DMS 273 (cell line): ENCODE measurements at regions not wholly inside any gene's neighbourhood (a gene's known extent, or its start where the extent isn't known, plus 50 kb on each side); places are given as distances from the start of the nearest gene placed in this dataset.
A peak's percentile ranks its signal among the peaks of the same experiment; 100 is the strongest.
"Not testable (repeated sequence)": the region's sequence is repeated elsewhere in the genome, so short reads cannot be mapped to it uniquely, and the experiment has no call there.

Source experiments
- DNase-seq: peaks from one replicate; lab custom pipeline; 2025; ENCODE audit not compliant: unreplicated experiment; lab: John Stamatoyannopoulos, UW

DNA sequence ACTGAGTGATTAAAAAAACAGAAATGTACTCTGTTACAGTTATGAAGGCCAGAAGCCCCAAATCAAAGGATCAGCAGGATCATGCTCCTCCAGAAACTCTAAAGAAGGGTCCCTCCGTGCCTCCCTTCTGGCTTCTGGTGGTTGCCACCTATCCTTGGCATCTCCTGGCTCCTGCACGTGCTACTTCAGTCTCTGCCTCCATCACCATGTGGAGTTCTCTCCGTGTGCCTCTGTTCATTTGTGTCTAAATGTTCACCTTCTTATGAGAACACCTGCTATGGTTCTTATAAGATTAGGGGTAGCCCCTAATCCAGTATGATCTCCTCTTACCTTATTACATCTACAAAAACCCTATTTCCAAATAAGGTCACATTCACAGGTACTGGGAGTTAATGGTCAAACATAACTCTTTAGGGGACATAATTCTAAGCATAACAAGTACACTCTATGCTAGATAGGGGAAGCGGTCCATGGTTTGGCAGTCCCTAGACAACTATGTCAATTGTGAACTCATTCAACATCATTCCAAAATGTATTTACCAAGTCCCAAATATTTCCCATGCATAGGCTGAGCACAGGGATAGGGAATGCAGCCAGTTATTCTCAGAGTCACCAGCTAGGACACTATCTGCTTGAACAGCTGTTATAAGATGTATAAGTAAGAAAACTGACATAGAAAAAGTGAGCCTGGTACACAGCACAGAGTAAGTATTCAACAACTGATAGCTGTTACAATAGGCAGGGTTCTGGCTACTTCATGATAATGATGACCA is 295.5 kb upstream of the BOD1L1 start:
- no peak for DNase-seq

DNA sequence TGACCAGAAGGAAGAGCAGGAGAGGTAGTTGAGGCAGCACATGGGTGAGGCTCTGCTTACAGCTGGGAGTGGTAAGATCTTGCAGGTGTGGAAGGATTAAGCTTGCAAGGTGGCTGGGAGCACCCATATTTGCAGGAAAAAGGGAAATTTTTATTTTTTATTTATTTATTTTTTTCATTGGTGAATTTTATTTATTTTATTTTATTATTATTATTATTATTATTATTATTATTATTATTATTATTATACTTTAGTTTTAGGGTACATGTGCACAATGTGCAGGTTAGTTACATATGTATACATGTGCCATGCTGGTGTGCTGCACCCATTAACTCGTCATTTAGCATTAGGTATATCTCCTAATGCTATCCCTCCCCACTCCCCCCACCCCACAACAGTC is 297.4 kb upstream of the BOD1L1 start:
- DNase-seq: not testable (repeated sequence)

DNA sequence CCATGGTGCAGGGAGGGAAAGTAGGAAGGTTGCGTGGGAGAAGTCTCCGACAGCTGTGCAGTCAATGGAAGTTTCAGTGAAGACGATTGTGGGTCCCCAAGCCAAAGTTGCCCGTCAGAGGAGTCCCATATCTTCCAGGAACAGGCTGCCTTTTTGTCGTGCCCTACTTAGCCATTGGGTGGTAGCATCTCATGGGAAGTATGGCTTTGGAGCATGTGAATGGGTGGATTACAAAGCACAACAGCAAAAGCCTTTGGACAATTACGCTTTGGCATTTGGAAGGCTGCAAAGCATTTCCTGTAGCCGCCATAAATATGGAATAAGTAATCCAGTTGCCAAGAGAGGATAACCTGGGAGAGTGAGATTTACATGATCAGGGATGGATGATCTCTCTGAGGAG is 300.7 kb upstream of the BOD1L1 start:
- no peak for DNase-seq

DNA sequence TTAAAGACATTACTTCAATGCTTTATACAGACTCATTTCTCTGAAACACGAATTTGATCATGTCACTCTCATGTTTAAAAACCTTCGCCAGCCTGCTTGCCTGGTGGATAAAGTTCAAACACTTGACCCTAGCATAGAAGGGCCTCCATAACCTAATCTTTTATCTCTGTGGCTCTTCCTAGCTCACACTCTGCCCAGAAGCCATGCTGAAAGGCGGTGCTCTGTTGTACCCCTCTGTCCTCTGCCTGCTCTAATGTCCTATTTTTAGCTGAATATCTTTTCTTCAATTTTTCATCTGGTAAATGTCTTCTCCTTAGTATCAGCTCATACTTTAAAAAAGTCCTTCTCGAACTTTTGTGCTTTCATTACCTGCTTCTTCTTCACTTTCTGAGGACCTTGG is 302.6 kb upstream of the BOD1L1 start:
- DNase-seq: no peak

DNA sequence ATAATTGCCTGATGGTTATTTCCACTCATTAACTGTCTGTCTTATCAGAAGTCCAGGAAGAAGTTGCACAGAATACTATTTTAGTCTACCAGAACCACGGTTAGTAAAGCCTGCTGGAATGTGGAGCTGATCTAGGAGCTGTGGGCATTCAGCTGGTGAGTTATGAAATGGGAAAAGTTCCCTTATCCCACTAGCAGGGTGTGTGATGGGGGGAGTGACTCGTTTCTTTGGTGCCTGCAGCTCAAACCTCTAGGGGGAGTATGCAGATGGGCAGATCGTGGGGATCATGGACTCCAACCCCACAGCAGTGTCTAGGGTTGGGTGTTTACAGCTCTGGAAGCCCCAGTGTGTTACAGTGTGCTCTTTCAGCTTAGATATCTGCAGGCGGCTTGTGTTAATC is 305.7 kb upstream of the BOD1L1 start:
- DNase-seq: no peak

DNA sequence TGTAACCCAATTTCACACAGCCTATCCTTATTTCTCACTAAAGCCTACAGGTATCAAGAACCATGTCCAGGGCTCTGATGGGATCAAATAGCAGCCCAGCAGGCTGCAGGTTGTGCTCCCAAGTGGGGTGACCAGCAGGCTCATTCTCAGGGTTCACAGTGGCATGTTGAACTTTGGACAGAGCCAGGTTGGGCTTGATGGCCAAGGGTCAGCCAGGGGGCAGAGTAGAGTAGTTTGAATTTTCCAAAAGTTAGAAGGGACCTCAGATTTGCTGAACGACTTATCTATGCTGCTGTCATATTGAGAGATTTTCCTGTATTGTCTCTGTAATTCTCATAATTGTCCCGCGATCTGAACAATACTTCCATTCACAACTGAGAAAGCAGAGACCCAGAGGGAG is 310.8 kb upstream of the BOD1L1 start:
- no peak for DNase-seq

DNA sequence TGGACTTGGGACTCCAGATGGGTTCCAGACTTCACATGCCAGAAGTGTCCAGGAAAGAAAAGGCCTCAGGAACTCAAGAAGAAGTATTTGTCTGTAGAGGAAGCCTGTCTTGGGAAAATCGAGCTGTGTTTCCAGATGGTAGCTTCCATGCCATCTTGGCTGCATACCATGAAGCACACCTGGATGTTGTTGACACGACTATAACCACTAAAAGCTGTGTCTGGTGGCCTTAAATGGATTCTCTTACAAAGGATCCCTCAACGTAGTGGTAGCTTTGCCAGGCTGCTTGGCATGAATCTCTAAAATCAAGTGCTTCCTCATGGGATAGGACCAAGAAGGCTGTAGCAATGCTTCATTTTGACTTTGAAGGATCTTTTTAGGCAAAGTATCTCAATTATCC is 313.4 kb upstream of the BOD1L1 start:
- peak; percentile 38 for DNase-seq

DNA sequence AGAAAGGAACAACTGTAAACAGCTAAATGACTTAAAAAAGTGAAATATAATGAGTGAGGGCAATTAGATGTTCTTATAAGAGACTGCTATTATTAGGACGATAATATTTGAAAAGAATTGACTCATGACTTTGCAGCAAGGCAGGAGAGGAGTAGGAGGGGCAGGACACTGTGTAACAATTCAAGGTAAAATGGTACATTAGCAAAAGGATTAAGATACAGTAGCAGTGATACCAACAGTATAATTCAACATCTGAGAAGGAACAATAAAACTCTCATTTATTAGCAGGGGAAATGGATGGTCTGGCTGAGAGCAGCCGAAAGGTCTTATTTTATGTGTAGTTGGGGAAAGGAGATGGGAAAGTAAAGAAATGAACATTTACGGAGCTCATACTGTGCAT is 315.5 kb upstream of the BOD1L1 start:
- no peak for DNase-seq

DNA sequence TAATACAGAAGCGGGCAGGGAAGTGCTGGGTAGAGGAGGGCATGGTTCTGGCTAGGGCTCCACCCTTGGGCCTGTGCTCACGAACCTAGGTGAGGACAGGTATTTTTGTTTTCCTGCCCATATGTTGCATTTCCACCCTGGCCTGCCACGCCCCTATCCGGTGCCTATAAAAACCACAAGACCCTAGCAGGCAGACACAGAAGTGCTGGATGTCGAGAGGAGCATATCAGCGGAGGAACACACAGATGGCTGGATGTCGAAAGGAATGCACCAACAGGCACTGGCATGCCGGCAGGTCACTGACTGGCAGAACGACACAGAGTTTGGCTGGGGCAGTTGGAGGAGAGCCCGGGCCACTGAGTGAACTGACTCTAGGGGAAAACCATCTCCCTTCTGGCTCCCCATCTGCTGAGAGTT is 316.6 kb upstream of the BOD1L1 start:
- DNase-seq: peak; percentile 94

DNA sequence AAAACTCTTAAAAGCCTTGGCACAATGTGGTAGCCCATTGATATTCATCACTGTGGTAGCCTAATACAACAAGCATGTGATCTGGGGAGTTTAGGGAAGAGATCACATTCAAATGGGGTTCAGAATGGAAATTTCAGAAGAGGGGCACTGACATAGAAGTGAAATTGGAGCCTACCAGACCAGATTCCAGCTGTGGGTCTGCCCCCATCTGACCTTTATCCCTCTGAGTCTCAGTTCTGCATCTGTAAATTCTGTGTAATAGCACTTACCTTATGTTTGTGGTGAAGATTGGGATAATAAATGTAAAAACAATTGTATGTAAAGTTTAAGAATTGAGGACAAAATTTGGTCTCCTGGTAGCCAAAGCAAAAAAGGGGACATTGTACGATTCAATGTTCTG is 320.4 kb upstream of the BOD1L1 start:
- DNase-seq: no peak

DNA sequence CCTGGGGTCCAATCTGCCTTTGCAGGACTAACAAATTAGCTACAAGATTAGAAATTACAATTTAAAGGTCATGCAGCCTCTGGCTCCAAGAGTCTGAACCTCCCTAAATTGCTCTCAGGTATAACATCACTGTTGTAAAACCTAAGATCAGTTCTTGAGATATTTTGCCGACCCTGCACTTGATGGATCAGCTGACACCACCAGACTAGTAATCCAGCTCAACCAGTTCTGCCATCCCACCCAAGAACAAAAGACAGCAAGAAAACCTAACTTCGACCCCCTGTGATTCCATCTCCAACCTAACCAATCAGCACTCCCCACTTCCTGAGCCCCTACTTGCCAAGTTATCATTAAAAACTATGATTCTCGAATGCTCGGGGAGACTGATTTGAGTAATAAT is 323.0 kb upstream of the BOD1L1 start:
- DNase-seq: no peak

DNA sequence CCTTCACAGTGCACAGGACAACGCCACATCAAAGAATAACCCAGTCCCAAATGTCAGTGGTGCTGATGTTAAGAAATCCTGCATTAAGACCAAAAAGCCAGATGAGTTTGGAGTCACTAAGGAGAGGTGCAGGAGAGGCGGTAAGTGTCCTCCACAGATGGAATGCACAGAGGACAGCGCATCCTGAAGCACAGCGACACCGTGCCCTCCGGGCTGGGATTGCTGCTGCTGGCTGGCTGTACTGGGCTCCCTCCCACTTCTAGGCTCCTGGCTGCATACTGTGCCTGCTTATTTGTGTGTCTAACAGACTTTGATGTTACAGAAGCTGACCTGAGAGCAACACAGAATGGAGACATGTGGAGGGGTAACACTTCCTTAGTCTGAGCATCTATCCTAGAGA is 325.6 kb upstream of the BOD1L1 start:
- DNase-seq: no peak

DNA sequence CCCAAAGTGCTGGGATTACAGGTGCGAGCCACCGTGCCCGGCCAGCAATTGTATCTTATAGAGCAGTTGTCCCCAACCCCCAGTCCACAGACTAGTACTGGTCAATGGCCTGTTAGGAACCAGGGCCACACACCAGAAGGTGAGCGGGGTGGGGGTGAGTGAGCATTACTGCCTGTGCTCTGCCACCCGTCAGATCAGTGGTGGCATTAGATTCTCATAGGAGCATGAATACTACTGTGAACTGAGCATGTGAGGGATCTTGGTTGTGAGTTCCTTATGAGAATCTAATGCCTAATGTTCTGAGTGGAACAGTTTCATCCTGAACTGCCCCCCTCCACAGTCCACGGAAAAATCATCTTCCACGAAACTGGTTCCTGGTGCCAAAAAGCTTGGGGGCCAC is 328.0 kb upstream of the BOD1L1 start:
- DNase-seq: no peak

DNA sequence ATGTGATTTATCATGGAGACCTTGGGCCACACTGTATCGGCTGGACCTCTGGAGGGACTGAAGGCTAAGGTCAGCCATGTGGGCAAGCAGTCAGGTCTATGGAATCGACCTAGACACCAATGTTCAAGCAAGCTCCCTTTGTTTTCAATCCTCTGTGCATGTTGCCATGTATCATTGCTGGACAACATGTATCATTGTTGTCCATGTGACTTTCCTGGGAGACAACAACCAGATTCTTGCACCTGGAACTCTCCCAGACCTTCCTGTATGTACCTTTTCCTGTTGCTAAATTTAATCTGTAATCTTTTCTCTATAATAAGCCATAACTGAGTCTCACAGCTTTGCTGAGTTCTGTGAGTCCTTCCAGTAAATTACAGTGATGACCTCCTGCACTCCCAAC is 329.4 kb upstream of the BOD1L1 start:
- no peak for DNase-seq

DNA sequence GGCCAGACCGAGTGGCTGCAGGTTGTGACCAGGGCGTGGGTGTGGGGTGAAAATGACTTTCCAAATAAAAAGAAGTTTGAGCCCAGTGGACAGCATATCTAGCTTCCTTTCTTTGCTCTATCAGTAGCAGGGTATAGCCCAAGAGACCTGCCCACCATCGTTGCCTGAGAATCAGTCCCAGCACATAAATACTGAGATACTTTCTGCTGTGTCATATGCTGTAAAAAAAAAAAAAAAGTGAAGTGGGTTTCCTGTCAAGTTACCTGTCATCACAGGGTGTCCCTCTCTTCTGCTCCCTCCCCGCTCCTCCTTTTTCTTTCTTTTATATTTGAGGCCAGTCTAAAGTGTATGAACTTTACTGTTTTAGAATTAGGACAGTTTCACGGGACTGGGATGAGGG is 330.3 kb upstream of the BOD1L1 start:
- no peak for DNase-seq

DNA sequence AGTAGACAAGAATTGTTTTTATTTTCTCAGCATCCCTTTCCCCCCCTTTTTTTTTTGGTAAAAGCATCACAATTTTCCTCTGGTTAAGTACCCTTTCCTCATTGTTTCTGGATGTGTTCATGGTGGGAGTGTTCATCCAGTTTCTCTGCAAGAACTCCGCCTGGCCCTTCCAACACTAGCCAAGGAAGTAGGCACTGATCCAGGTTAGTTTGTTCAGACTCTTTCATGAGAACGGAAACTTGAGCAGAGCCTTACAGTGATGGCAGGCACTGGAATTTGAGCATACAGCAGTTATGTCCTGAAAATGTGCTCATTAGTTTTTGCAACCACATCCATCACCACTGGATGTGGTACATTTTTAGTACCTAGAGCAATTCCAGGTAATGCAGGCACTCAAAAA is 336.1 kb upstream of the BOD1L1 start:
- DNase-seq: no peak

DNA sequence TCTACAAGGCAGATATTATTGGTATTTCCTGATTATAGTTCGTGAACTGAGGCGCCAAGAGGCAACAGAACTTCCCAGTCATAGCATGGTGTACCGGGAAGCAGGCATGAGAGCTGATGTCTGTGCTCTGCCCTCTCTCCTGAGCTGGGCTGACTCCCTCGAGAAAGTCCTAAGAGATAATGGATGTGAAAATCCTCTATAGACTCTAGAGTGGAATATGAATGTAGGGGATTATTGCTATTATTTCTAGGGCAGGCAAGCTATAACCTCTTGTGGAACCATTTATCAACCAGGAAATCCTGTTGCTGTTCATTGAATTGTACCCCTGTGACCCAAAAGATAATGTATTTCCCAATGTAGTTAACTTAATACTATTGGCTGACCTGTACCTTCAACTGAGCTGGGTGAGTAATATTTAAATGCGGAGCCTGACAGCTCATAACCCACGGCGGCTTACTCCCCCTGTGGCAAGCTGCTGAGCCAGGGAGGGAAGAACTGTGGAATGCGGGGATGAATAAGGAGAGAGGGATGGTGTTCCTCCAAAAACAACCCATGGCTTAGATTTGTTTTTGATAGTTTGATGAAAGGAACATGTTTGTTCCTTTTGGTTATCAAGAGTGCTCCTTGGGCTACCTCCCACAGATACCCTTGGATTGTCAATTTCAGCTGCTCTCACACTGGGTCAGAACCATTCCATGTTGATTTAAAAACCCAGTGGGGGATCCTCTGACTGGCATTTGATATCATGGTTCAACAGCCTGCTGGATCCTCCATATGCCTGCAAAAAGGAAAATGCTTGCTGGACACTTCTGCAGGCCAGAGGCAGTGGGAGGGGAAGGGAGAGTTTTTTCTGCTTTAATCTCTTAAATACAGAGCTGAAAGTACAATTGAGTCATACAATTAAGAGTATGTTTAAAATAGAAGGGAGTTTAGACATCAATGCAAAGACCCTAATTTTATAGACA is 339.0 kb upstream of the BOD1L1 start:
- DNase-seq: no peak

DNA sequence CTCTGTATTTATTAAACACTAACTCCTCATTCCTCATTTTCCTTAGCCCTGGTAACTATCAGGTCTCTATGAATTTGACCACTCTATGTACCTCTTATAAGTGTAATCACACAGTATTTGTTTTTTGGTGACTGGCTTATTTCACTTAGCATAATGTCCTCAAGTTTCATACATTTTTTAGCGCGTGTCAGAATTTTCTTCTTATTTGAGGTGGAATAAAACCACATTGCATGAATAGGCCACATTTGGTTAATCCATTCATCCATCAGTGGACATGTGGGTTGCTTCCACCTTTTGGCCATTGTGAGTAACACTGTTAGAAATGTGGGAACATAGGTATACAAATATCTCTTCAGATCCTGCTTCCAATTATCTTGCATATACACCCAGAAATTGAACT is 341.2 kb upstream of the BOD1L1 start:
- DNase-seq: no peak

DNA sequence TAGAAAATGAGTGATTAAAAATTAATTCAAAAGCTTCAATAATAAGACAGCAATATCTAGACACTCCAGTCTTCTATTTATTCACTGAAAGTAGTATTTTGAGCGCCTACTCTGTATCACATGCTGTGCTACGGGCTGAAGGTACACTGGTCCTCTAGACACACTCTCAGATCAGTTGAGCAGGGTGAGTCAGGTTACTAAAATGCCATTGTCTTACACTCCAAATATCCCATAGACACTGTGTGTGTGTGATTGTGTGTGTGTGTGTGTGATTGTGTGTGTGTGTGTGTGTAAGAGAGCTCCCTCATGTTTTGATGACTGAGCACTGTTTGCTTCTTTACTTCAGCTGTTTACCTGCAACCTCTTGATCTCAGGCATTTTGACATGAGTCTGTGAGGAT is 342.8 kb upstream of the BOD1L1 start:
- no peak for DNase-seq

DNA sequence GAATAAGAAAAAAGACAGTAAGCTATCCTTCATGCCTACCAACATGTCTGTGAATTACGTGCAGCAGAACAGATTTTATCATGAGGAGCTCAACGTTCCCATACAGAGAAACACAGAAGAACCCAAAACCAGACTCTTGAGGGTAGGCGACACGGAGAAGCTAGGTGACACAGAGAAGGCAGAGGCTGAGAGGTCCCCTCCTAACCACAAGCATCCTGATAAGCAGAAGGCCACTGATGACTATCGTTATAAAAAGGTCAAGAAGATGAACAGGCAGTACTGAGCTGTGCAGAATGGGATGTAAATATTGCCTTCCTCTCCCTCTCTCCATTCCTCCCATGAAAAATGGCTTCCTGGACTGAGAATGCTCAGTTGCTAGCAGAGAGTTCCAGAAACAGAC is 350.2 kb upstream of the BOD1L1 start:
- no peak for DNase-seq

DNA sequence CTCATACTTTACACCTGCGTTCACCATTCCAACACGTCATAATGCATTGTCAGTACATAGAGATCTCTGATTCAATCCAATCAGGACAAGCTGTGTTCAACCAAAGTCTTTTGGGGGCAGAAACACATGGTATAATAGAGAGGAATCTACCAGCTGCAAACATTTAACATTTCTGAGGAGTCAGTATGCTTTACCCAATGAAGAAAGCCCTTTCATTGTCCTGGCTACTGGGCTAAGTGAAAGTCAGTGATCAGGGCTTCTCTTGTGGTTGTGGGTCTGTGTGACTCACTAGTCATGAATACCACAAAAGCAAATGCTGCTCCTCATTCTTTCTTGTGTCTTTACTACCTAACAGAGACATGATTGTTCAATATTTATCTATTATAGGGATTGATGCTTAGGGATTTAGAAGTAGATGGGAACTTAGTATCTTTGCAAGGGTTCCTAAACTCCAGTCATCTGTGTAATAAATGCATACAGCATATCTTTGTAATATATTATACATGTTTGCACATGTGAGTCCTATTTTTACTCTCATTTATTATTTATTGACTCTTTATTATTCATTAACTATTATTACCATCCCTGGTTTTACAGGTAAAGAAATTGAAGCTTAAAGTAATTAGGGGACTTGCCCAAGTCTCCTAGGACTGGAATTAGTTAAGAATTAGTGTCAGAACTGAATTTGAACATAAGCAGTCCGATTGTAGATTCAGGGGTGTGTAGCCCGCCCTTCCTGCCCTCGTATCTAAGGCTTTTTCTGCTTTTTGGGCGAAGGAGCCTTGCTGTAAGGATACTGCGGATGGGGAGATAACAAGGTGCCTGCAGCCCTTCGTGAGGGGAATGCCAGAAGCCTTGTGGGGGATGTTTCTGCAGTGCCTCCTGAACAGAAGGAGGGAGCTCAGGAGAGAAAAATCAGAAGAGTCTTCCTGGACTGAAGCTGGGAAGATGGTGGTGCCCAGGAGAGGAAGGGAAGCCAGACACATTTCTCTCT is 353.1 kb upstream of the BOD1L1 start:
- no peak for DNase-seq
